ENCODE measurements at regions not wholly inside any gene's neighbourhood (a gene's known extent, or its start where the extent isn't known, plus 50 kb on each side); places are given as distances from the start of the nearest gene placed in this dataset.

- intact Hi-C loops (cut with micrococcal nuclease): no loop called here
- no peaks in the 10 kb centered on the region for H3K27me3 ChIP-seq (ENCODE audit: low read length)
- ChIA-PET POLR2A (ENCODE audit: unreplicated experiment) (no interaction called here), CTCF (no interaction called here)
- H3K4me2 ChIP-seq (ENCODE audit: low read length): no peak overlapping the region
- H3K27ac ChIP-seq (ENCODE audit: low read length): no peak overlapping the region
- no peaks in the 10 kb centered on the region for H3K9me2 ChIP-seq (replicated peaks; ENCODE audit: low read length)
- DNase-seq (no peak), ATAC-seq (no peak)
- H4K20me1 ChIP-seq (ENCODE audit: low read length): no peaks in the 10 kb centered on the region
- BruUV-seq (replicated peaks): no TSS peak
- H2AFZ ChIP-seq (ENCODE audit: low read length): no peak overlapping the region
- no peak overlapping the region for H3K9ac ChIP-seq (ENCODE audit: low read length)
- TF ChIP-seq EZH2 (IDR thresholded peaks at IDR 0.05; ENCODE audit: low read length, unreplicated experiment) (no peak), EZH2phosphoT487 (IDR thresholded peaks at IDR 0.05; ENCODE audit: borderline replicate concordance, low read length) (no peak), CTCF (conservative IDR thresholded peaks at IDR 0.05; ENCODE audit: low read depth, low read length) (no peak)
- no peaks in the 10 kb centered on the region for H3K4me1 ChIP-seq (ENCODE audit: insufficient read depth, low read length)
- no peaks in the 10 kb centered on the region for H3K36me3 ChIP-seq (ENCODE audit: low read depth, low read length)
- no peaks in the 10 kb centered on the region for H3K9me3 ChIP-seq (ENCODE audit: low read length)
- no peaks in the 10 kb centered on the region for H3K79me2 ChIP-seq (ENCODE audit: low read length)
- H3F3A ChIP-seq (ENCODE audit: low read length, unreplicated experiment): no peaks in the 10 kb centered on the region
- no peak overlapping the region for H3K4me3 ChIP-seq (ENCODE audit: low read length)
Measured at GRCh38 chr6:67219346-67219745, 1415.7 kb upstream of the ADGRB3 start.

GRCh38 chr6:67212584-67212983, 1422.5 kb upstream of the ADGRB3 start:
- DNase-seq (no peak), ATAC-seq (no peak)
- Histone ChIP-seq H3K4me2 (ENCODE audit: low read length) (no peak overlapping the region), H3K36me3 (ENCODE audit: low read depth, low read length) (no peaks in the 10 kb centered on the region), H3K27me3 (ENCODE audit: low read length) (no peaks in the 10 kb centered on the region), H3K9me3 (ENCODE audit: low read length) (no peaks in the 10 kb centered on the region), H3K27ac (ENCODE audit: low read length) (no peak overlapping the region), H3K4me1 (ENCODE audit: insufficient read depth, low read length) (no peaks in the 10 kb centered on the region), H3K9me2 (replicated peaks; ENCODE audit: low read length) (no peaks in the 10 kb centered on the region), H3K4me3 (ENCODE audit: low read length) (no peak overlapping the region), H3F3A (ENCODE audit: low read length, unreplicated experiment) (no peaks in the 10 kb centered on the region), H3K79me2 (ENCODE audit: low read length) (no peaks in the 10 kb centered on the region), H2AFZ (ENCODE audit: low read length) (no peak overlapping the region), H3K9ac (ENCODE audit: low read length) (no peak overlapping the region), H4K20me1 (ENCODE audit: low read length) (no peaks in the 10 kb centered on the region)
- intact Hi-C loops (cut with micrococcal nuclease): no loop called here
- ChIA-PET POLR2A (ENCODE audit: unreplicated experiment) (no interaction called here), CTCF (no interaction called here)
- TF ChIP-seq EZH2phosphoT487 (IDR thresholded peaks at IDR 0.05; ENCODE audit: borderline replicate concordance, low read length): no peak
- no peak for TF ChIP-seq EZH2 (IDR thresholded peaks at IDR 0.05; ENCODE audit: low read length, unreplicated experiment)
- no TSS peak for BruUV-seq (replicated peaks)

- H3K9me3 ChIP-seq (ENCODE audit: low read length): no peaks in the 10 kb centered on the region
- ATAC-seq: no peak
- H3K36me3 ChIP-seq (ENCODE audit: low read depth, low read length): no peaks in the 10 kb centered on the region
- no peak overlapping the region for H3K9ac ChIP-seq (ENCODE audit: low read length)
- no peaks in the 10 kb centered on the region for H3K4me1 ChIP-seq (ENCODE audit: insufficient read depth, low read length)
- H3K27me3 ChIP-seq (ENCODE audit: low read length): no peaks in the 10 kb centered on the region
- POLR2A ChIA-PET (ENCODE audit: unreplicated experiment): no interaction called here
- H2AFZ ChIP-seq (ENCODE audit: low read length): no peak overlapping the region
- H3F3A ChIP-seq (ENCODE audit: low read length, unreplicated experiment): no peaks in the 10 kb centered on the region
- no TSS peak for BruUV-seq (replicated peaks)
- no peaks in the 10 kb centered on the region for H4K20me1 ChIP-seq (ENCODE audit: low read length)
- H3K4me2 ChIP-seq (ENCODE audit: low read length): no peak overlapping the region
- DNase-seq: no peak
- no peaks in the 10 kb centered on the region for H3K79me2 ChIP-seq (ENCODE audit: low read length)
- CTCF ChIA-PET: no interaction called here
- TF ChIP-seq EZH2phosphoT487 (IDR thresholded peaks at IDR 0.05; ENCODE audit: borderline replicate concordance, low read length): no peak
- no peak for TF ChIP-seq CTCF (conservative IDR thresholded peaks at IDR 0.05; ENCODE audit: low read depth, low read length)
- TF ChIP-seq EZH2 (IDR thresholded peaks at IDR 0.05; ENCODE audit: low read length, unreplicated experiment): no peak
- intact Hi-C loops (cut with micrococcal nuclease): no loop called here
- no peak overlapping the region for H3K4me3 ChIP-seq (ENCODE audit: low read length)
- no peaks in the 10 kb centered on the region for H3K9me2 ChIP-seq (replicated peaks; ENCODE audit: low read length)
- no peak overlapping the region for H3K27ac ChIP-seq (ENCODE audit: low read length)
Measured at GRCh38 chr6:67210450-67210849, 1424.6 kb upstream of the ADGRB3 start.
